ENCODE measurements at regions not wholly inside any gene's neighbourhood (a gene's known extent, or its start where the extent isn't known, plus 50 kb on each side); places are given as distances from the start of the nearest gene placed in this dataset.

DNA sequence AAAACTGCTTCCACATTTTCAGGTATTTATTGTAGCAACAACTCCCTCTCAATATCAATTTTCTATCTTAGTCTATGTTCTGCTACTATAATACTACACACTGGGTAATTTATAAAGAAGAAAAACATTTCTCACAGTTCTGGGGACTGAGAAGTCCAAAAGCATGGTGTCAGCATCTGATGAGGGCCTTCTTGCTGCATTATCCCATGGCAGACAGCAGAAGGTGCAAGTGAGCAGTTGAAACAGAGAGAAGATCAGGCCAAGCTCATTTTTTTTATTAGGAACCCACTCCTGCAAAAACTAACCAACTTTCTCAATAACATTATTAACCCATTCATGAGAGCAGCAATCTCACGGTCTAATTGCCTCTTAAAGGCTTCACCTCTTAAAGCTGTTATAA, 376.0 kb downstream of the RAB28 start:
- Histone ChIP-seq H3K36me3 (no peaks in the 10 kb centered on the region), H3K4me1 (no peaks in the 10 kb centered on the region), H3K4me3 (no peak overlapping the region), H3K27me3 (no peaks in the 10 kb centered on the region), H3K9me3 (no peaks in the 10 kb centered on the region), H3K27ac (no peak overlapping the region)
- no peak for ATAC-seq
- no peak for DNase-seq
- no peak for TF ChIP-seq CTCF (IDR thresholded peaks at IDR 0.05)
- intact Hi-C loops (cut with DNase I): no loop called here

GRCh38 chr4:13103382-13104015, 380.6 kb downstream of the RAB28 start:
- no peak for DNase-seq
- no peak overlapping the region for H3K4me3 ChIP-seq
- H3K9me3 ChIP-seq: no peaks in the 10 kb centered on the region
- no peaks in the 10 kb centered on the region for H3K4me1 ChIP-seq
- H3K27me3 ChIP-seq: no peaks in the 10 kb centered on the region
- H3K27ac ChIP-seq: no peak overlapping the region
- H3K36me3 ChIP-seq: no peaks in the 10 kb centered on the region
- intact Hi-C loops (cut with DNase I): no loop called here
- no peak for ATAC-seq
- TF ChIP-seq CTCF (IDR thresholded peaks at IDR 0.05): no peak

DNA sequence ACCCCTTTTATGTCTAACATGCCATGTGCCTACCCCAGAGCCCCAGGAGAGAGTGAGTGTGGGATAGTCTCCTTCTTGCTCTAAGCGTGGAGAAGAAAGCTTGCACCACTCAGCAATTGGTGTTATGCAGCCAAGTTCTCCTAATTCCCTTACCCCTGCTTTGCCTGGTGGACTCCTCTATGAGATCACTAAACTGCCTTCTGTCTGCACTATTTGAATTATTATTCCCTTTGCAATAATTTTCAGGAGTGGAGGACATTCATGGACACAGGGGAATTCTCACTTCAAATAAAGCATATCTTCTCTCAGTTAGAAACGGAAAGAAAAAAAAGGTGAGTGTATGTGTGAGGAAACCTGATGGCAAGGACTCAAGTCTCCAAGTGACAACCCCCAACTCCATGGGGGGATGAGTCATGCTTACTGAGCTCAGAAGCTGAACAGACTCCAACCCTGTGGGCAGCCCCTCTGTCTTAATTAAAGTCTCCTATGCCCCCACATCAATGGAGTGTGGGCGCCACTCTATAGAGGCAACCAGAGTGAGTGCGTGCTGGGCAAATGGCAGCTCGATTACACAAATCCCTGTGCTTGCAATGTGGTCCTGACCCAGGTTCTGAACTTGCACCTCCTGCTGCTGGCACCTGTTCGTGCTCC, 381.9 kb downstream of the RAB28 start:
- Histone ChIP-seq H3K4me1 (no peaks in the 10 kb centered on the region), H3K4me3 (no peak overlapping the region), H3K36me3 (no peaks in the 10 kb centered on the region), H3K27me3 (no peaks in the 10 kb centered on the region), H3K27ac (no peak overlapping the region), H3K9me3 (no peaks in the 10 kb centered on the region)
- ATAC-seq (no peak), DNase-seq (no peak)
- TF ChIP-seq CTCF (IDR thresholded peaks at IDR 0.05): no peak
- intact Hi-C loops (cut with DNase I): no loop called here

GRCh38 chr4:13097971-13098370, 386.2 kb downstream of the RAB28 start:
- Histone ChIP-seq H3K36me3 (no peaks in the 10 kb centered on the region), H3K27me3 (no peaks in the 10 kb centered on the region), H3K27ac (no peak overlapping the region), H3K4me3 (no peak overlapping the region), H3K9me3 (no peaks in the 10 kb centered on the region), H3K4me1 (no peaks in the 10 kb centered on the region)
- DNase-seq (no peak), ATAC-seq (no peak)
- TF ChIP-seq CTCF (IDR thresholded peaks at IDR 0.05): no peak
- intact Hi-C loops (cut with DNase I): no loop called here

DNA sequence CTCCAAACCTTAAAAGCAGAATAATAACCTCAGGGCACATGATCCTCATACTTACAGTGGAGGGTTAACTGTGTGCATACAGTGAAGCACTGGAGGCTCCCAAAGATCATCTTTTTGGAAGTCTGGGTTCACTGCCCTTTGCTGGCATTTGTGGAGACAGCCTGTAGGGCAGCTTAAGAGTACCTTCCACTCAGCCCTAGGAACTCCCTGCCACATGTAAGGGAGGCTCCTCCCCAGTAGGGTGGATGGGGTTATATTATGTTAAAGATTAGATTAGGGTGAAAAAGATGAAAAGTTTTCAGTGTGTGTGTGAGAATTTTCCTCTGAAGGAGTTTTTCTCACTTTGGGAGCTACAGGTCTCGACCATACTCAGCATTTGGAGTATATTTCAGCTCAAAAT, 388.4 kb downstream of the RAB28 start:
- H3K27me3 ChIP-seq: no peaks in the 10 kb centered on the region
- ATAC-seq: no peak
- H3K36me3 ChIP-seq: no peaks in the 10 kb centered on the region
- intact Hi-C loops (cut with DNase I): no loop called here
- no peak for DNase-seq
- no peaks in the 10 kb centered on the region for H3K4me1 ChIP-seq
- no peak for TF ChIP-seq CTCF (IDR thresholded peaks at IDR 0.05)
- H3K4me3 ChIP-seq: no peak overlapping the region
- no peak overlapping the region for H3K27ac ChIP-seq
- H3K9me3 ChIP-seq: no peaks in the 10 kb centered on the region

All from upper lobe of right lung (tissue), 1 donor.